ENCODE measurements at regions not wholly inside any gene's neighbourhood (a gene's known extent, or its start where the extent isn't known, plus 50 kb on each side); places are given as distances from the start of the nearest gene placed in this dataset.

DNA sequence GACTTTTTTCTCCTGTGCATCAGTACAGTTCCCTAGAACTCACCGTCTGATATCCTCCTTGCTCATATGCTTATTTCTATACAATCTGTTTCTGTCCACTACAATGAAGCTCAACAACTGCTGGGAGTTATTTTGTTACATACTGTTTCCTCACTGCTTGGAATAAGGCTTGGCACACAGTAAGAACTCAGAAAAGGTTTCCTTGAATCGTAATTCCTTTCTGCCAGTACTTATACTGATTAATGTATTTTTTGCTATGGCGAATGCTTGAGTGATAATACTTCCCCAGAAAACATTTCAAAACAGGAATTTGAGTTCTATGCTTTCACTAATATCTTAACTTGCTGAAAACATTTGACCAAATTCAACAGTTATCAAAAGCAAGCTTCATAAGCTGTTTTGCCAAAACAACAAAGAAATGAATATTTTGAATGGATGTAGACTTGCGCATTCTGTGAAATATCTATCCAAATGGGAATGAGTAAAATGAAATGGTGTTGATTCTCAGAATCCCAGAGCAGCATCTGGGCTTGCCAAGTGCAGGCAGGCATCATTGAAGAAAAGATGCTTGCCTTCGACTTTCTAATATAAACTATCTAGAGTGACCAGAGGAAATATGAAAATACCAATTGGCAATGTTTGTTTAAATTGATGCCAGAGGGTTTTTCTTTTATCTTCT is 286.3 kb downstream of the RAP2B start:
- H3K4me1 ChIP-seq = no peaks in the 10 kb centered on the region
- TF ChIP-seq, protein P1, sequence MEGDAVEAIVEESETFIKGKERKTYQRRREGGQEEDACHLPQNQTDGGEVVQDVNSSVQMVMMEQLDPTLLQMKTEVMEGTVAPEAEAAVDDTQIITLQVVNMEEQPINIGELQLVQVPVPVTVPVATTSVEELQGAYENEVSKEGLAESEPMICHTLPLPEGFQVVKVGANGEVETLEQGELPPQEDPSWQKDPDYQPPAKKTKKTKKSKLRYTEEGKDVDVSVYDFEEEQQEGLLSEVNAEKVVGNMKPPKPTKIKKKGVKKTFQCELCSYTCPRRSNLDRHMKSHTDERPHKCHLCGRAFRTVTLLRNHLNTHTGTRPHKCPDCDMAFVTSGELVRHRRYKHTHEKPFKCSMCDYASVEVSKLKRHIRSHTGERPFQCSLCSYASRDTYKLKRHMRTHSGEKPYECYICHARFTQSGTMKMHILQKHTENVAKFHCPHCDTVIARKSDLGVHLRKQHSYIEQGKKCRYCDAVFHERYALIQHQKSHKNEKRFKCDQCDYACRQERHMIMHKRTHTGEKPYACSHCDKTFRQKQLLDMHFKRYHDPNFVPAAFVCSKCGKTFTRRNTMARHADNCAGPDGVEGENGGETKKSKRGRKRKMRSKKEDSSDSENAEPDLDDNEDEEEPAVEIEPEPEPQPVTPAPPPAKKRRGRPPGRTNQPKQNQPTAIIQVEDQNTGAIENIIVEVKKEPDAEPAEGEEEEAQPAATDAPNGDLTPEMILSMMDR (IDR thresholded peaks at IDR 0.05; ENCODE audit: insufficient read depth in 1 of 2, low read depth in 1 of 2, low read length in 1 of 2, severe bottlenecking in 1 of 2, unreplicated experiment in 1 of 2) = no peak
- no TSS peak for BruUV-seq (replicated peaks)
- Mint-ChIP-seq H3K9me3 (ENCODE audit: unreplicated experiment) (no peaks in the 10 kb centered on the region), H3K4me3 (ENCODE audit: unreplicated experiment) (no peak overlapping the region), H3K36me3 (ENCODE audit: insufficient read depth, unreplicated experiment) (no peaks in the 10 kb centered on the region), H3K27me3 (ENCODE audit: insufficient read depth, unreplicated experiment) (no peaks in the 10 kb centered on the region), H3K27ac (ENCODE audit: unreplicated experiment) (no peak overlapping the region), H3K4me1 (ENCODE audit: low read depth, unreplicated experiment) (no peaks in the 10 kb centered on the region)
- H3K27me3 ChIP-seq (replicated peaks; ENCODE audit: control insufficient read depth, insufficient read depth, low read length) = no peaks in the 10 kb centered on the region
- intact Hi-C loops (cut with micrococcal nuclease; ENCODE audit: unreplicated experiment) = no loop called here
- ChIA-PET CTCF (no interaction called here), POLR2A (no interaction called here)
- no peaks in the 10 kb centered on the region for H3K9me3 ChIP-seq
- H3K4me3 ChIP-seq (ENCODE audit: low read depth, low read length) = no peak overlapping the region
- no peaks in the 10 kb centered on the region for H3K36me3 ChIP-seq (ENCODE audit: control insufficient read depth, insufficient read depth, low read length)
- no peak for DNase-seq

DNA sequence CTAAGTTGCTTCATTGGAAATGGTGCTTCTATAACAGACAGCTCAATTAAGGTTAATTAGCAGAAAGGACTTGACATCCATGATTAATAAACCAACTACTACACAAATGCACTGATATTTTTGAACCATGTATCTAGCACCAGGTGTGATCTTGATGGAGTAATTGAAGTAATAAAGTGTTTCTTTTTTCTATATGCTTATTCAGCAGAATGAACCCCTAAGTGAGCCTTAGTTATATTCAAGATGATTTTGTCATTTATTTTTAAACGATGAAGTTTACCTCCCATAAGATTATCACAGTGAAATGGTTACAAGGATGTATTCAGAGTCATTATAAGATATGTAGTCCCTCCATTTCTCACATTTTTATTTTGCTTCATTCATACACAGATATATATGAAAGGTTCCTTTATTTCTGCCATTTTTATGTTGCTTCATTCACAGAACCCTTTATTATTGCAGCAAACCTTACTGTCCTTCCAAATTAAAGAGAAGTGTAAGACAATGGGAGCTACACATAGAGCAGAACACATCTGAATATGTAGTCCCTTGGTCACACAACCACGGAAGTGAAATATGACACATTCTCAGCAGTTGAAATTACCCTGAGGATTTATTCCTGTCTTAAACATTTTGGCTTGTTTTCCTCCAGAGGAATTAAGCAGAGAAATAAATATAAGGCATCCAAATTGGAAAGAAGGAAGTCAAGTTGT is 295.0 kb downstream of the RAP2B start:
- no peak overlapping the region for H3K4me3 ChIP-seq (ENCODE audit: low read depth, low read length)
- no peaks in the 10 kb centered on the region for H3K4me1 Mint-ChIP-seq (ENCODE audit: low read depth, unreplicated experiment)
- H3K27me3 ChIP-seq (replicated peaks; ENCODE audit: control insufficient read depth, insufficient read depth, low read length) = no peaks in the 10 kb centered on the region
- no peaks in the 10 kb centered on the region for H3K36me3 Mint-ChIP-seq (ENCODE audit: insufficient read depth, unreplicated experiment)
- intact Hi-C loops (cut with micrococcal nuclease; ENCODE audit: unreplicated experiment) = no loop called here
- H3K36me3 ChIP-seq (ENCODE audit: control insufficient read depth, insufficient read depth, low read length) = no peaks in the 10 kb centered on the region
- no TSS peak for BruUV-seq (replicated peaks)
- H3K27me3 Mint-ChIP-seq (ENCODE audit: insufficient read depth, unreplicated experiment) = peaks cover 4% of the 10 kb centered on the region
- POLR2A ChIA-PET = no interaction called here
- H3K9me3 Mint-ChIP-seq (ENCODE audit: unreplicated experiment) = no peaks in the 10 kb centered on the region
- H3K4me3 Mint-ChIP-seq (ENCODE audit: unreplicated experiment) = no peak overlapping the region
- H3K9me3 ChIP-seq = no peaks in the 10 kb centered on the region
- no peak for DNase-seq
- H3K27ac Mint-ChIP-seq (ENCODE audit: unreplicated experiment) = no peak overlapping the region
- CTCF ChIA-PET = no interaction called here
- no peaks in the 10 kb centered on the region for H3K4me1 ChIP-seq
- TF ChIP-seq, protein P1 (IDR thresholded peaks at IDR 0.05; ENCODE audit: insufficient read depth in 1 of 2, low read depth in 1 of 2, low read length in 1 of 2, severe bottlenecking in 1 of 2, unreplicated experiment in 1 of 2) = no peak

DNA sequence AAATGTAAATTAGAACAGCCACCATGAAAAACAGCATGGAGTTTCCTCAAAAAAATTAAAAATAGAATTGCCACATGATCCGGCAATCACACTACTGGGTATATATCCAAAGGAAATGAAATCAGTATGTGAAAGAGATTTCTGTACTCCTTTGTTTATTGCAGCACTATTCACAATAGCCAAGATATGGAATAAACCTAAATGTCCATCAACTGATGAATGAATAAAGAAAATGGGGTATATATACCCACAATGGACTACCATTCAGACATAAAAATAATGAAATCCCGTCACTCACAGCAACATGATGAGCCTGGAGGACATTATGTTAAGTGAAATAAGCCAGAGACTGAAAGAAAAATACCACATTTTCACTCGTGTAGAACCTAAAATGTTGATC is 296.9 kb downstream of the RAP2B start:
- CTCF ChIA-PET = no interaction called here
- TF ChIP-seq, protein P1 (IDR thresholded peaks at IDR 0.05; ENCODE audit: insufficient read depth in 1 of 2, low read depth in 1 of 2, low read length in 1 of 2, severe bottlenecking in 1 of 2, unreplicated experiment in 1 of 2) = no peak
- no peaks in the 10 kb centered on the region for H3K4me1 Mint-ChIP-seq (ENCODE audit: low read depth, unreplicated experiment)
- H3K9me3 Mint-ChIP-seq (ENCODE audit: unreplicated experiment) = no peaks in the 10 kb centered on the region
- no peak overlapping the region for H3K27ac Mint-ChIP-seq (ENCODE audit: unreplicated experiment)
- H3K36me3 Mint-ChIP-seq (ENCODE audit: insufficient read depth, unreplicated experiment) = no peaks in the 10 kb centered on the region
- POLR2A ChIA-PET = no interaction called here
- DNase-seq = no peak
- no peak overlapping the region for H3K4me3 ChIP-seq (ENCODE audit: low read depth, low read length)
- no peak overlapping the region for H3K4me3 Mint-ChIP-seq (ENCODE audit: unreplicated experiment)
- H3K36me3 ChIP-seq (ENCODE audit: control insufficient read depth, insufficient read depth, low read length) = no peaks in the 10 kb centered on the region
- H3K27me3 ChIP-seq (replicated peaks; ENCODE audit: control insufficient read depth, insufficient read depth, low read length) = no peaks in the 10 kb centered on the region
- H3K9me3 ChIP-seq = no peaks in the 10 kb centered on the region
- H3K27me3 Mint-ChIP-seq (ENCODE audit: insufficient read depth, unreplicated experiment) = peaks cover 2% of the 10 kb centered on the region
- no peaks in the 10 kb centered on the region for H3K4me1 ChIP-seq
- no TSS peak for BruUV-seq (replicated peaks)
- intact Hi-C loops (cut with micrococcal nuclease; ENCODE audit: unreplicated experiment) = no loop called here

Data from Caco-2 (cell line).